Type B pancreatic cell (in vitro differentiated cells): ENCODE measurements at regions not wholly inside any gene's neighbourhood (a gene's known extent, or its start where the extent isn't known, plus 50 kb on each side); places are given as distances from the start of the nearest gene placed in this dataset.
A peak's percentile ranks its signal among the peaks of the same experiment; 100 is the strongest.

ENCODE experiments used
- DNase-seq: peaks from one replicate; pipeline ENCODE4 v3.0.0; 2021; ENCODE audit warnings: mixed read lengths; ENCODE audit not compliant: unreplicated experiment; ENCODE audit errors: extremely low spot score
- H3K27ac Mint-ChIP-seq: 2 replicates; pipeline ENCODE4 v1.8.0; 2021; ENCODE audit warnings: mild to moderate bottlenecking, mixed read lengths
- H3K27me3 Mint-ChIP-seq: 2 replicates; pipeline ENCODE4 v1.8.0; 2021; ENCODE audit warnings: mixed read lengths
- H3K36me3 Mint-ChIP-seq: 2 replicates; pipeline ENCODE4 v1.8.0; 2021; ENCODE audit warnings: mixed read lengths
- H3K4me1 Mint-ChIP-seq: one replicate; pipeline ENCODE4 v1.8.0; 2021; ENCODE audit warnings: mixed read lengths; ENCODE audit not compliant: unreplicated experiment
- H3K4me3 Mint-ChIP-seq: 2 replicates; pipeline ENCODE4 v1.8.0; 2021; ENCODE audit warnings: mild to moderate bottlenecking, mixed read lengths
- H3K9me3 Mint-ChIP-seq: 2 replicates; pipeline ENCODE4 v1.8.0; 2021; ENCODE audit warnings: mixed read lengths
- TF ChIP-seq, protein P1 (sequence below): fragments of 200-600 bp; sonication (generic); conservative IDR thresholded peaks from 2 replicates; pipeline ENCODE4 v1.5.0; 2021; ENCODE audit warnings: antibody characterized with exemption, mild to moderate bottlenecking

DNA sequence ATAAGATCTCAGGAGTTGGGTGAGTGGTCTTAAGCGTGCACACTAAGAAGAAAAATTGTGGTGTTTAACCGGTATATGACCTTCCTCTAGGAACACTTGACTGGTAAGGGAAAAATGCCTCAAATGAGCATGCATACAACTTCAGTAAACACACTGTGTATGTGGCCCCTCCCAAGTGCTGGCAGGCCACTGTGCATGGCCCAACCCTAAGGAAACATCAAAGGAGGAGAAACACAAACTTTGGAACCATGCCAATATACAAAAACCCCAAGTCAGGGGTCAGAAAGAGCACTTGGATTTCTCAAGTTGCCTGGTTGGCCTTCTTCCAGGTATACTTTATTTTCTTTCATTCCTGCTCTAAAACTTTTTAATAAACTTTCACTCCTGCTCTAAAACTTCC, 308.9 kb upstream of the LRRTM4 start:
- no peaks in the 10 kb centered on the region for H3K36me3 Mint-ChIP-seq
- H3K4me1 Mint-ChIP-seq = no peaks in the 10 kb centered on the region
- peaks cover 17% of the 10 kb centered on the region for H3K9me3 Mint-ChIP-seq
- no peaks in the 10 kb centered on the region for H3K27me3 Mint-ChIP-seq
- no peak overlapping the region for H3K27ac Mint-ChIP-seq
- H3K4me3 Mint-ChIP-seq = peak overlapping the region; percentile 24
- TF ChIP-seq, protein P1, sequence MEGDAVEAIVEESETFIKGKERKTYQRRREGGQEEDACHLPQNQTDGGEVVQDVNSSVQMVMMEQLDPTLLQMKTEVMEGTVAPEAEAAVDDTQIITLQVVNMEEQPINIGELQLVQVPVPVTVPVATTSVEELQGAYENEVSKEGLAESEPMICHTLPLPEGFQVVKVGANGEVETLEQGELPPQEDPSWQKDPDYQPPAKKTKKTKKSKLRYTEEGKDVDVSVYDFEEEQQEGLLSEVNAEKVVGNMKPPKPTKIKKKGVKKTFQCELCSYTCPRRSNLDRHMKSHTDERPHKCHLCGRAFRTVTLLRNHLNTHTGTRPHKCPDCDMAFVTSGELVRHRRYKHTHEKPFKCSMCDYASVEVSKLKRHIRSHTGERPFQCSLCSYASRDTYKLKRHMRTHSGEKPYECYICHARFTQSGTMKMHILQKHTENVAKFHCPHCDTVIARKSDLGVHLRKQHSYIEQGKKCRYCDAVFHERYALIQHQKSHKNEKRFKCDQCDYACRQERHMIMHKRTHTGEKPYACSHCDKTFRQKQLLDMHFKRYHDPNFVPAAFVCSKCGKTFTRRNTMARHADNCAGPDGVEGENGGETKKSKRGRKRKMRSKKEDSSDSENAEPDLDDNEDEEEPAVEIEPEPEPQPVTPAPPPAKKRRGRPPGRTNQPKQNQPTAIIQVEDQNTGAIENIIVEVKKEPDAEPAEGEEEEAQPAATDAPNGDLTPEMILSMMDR = no peak
- DNase-seq = no peak

DNA sequence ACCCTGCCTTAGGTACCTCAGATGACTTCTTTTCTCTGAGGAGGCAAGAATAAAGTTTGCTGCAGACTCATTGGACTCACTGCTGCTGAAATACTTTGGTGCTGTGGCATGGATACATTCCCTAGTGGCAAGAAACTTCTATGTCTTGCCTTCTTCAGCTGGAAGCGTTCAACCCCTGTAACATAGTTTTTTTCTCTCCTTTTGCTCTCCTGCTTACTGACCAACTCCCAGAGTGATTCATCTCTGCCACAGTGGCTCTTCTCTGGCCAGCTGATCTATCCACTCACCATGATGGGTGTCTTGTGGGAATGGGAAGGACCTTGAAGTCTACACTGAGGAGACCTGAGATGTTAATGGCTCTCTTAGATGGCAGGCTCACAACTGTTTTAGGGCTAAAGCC, 309.3 kb upstream of the LRRTM4 start:
- Mint-ChIP-seq H3K36me3 (no peaks in the 10 kb centered on the region), H3K27me3 (no peaks in the 10 kb centered on the region), H3K4me1 (no peaks in the 10 kb centered on the region), H3K9me3 (peaks cover 17% of the 10 kb centered on the region), H3K4me3 (no peak overlapping the region), H3K27ac (peak overlapping the region; percentile 14)
- no peak for DNase-seq
- TF ChIP-seq, protein P1 = no peak

DNA sequence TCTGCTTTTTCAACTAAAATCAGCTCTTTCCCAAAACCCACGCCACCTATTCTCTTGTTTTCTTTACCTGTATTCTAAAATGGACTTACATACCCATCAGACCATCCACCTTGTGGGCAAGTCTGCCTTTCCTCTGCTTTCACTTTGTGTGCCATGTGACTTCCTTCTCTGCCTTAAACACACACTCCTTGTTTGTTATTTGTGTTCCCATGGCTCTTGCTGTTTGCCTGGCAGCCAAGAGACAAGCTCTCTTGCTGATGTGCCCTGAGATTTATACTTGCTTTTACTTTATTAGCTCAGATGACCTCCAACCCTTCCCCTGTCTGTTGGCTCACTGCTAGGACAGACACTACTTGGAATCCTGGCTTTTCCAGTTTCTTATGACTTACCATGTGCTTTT, 309.7 kb upstream of the LRRTM4 start:
- H3K36me3 Mint-ChIP-seq = no peaks in the 10 kb centered on the region
- peak overlapping the region; percentile 14 for H3K27ac Mint-ChIP-seq
- H3K9me3 Mint-ChIP-seq = peaks cover 13% of the 10 kb centered on the region
- TF ChIP-seq, protein P1 = no peak
- peak overlapping the region; percentile 42 for H3K4me3 Mint-ChIP-seq
- H3K4me1 Mint-ChIP-seq = no peaks in the 10 kb centered on the region
- no peak for DNase-seq
- no peaks in the 10 kb centered on the region for H3K27me3 Mint-ChIP-seq

DNA sequence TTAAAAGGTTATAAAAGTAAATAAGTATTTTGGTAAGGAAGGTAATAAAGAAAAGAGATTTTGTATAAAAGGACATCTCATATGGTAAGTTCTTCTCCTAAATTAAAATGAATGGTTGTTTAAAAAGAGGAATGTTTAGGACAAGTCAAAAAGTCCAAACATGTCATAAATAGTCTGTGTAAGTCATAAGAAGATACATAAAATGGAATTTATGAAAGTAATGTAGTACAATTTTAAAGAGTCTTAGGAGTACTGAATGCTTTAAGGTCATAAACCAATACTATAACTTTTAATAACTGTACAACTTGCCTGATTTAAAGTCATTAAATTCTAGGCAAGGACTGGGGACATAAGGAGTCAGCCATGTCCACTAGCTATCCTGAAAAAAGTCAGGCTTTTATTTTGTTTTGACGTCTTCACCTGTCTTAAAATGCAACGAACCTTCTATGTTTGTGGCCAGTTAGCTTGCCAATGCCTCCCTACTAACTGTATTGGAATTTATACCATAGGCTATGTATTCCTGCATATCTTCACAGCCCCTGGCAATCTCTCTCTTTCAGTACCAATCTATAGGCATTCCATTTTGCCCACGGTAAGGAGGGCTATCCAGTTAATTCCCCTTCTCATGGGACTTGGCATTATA, 312.3 kb upstream of the LRRTM4 start:
- Mint-ChIP-seq H3K27me3 (no peaks in the 10 kb centered on the region), H3K4me1 (no peaks in the 10 kb centered on the region), H3K27ac (no peak overlapping the region), H3K36me3 (no peaks in the 10 kb centered on the region), H3K9me3 (peaks cover 12% of the 10 kb centered on the region), H3K4me3 (no peak overlapping the region)
- TF ChIP-seq, protein P1 = no peak
- no peak for DNase-seq

DNA sequence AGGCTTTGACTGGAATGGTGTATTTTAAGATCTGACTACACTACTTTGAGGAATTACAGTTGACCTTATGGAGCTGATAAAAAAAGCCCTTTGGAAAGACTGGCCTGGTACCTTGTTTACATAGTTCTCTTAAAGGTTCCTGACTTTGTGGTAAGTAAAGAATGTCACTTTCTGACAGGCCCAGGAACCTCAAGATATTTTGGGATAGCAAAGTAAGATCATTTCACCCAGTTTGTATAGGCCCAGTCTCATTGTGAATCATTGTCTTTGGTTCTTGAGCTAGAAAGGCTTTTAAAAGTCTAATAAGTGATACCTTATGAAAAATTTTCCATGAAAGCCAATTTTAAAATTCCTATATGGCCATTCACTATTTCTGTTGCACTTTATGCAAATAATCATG, 316.3 kb upstream of the LRRTM4 start:
- H3K27me3 Mint-ChIP-seq = no peaks in the 10 kb centered on the region
- H3K4me1 Mint-ChIP-seq = no peaks in the 10 kb centered on the region
- no peak overlapping the region for H3K27ac Mint-ChIP-seq
- TF ChIP-seq, protein P1 = no peak
- H3K36me3 Mint-ChIP-seq = no peaks in the 10 kb centered on the region
- H3K4me3 Mint-ChIP-seq = no peak overlapping the region
- H3K9me3 Mint-ChIP-seq = no peaks in the 10 kb centered on the region
- no peak for DNase-seq

DNA sequence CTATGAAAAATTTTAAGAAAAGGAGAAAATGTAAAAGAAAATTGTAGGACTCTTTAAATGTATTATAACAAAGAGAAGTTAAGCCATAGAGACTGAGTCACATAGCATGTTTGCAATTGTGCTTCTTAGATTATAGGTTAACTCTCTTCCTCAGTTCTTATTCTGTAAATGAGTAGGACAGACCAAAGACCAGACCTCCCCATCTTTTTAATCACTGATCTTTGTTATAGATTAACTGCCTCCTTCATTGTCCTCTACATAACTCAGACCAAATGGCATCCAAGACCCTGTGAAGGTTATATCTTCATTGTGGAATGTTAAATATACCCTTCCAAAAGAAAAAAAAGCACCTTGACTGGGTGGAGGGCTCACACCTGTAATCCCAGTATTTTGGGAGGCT, 316.9 kb upstream of the LRRTM4 start:
- no peak for DNase-seq
- Mint-ChIP-seq H3K27ac (no peak overlapping the region), H3K4me3 (no peak overlapping the region), H3K36me3 (no peaks in the 10 kb centered on the region), H3K9me3 (no peaks in the 10 kb centered on the region), H3K4me1 (no peaks in the 10 kb centered on the region), H3K27me3 (no peaks in the 10 kb centered on the region)
- TF ChIP-seq, protein P1 = no peak
